PFSK-1 (cell line): ENCODE measurements at regions not wholly inside any gene's neighbourhood (a gene's known extent, or its start where the extent isn't known, plus 50 kb on each side); places are given as distances from the start of the nearest gene placed in this dataset.

Experiments used
- POLR2AphosphoS5 ChIP-seq: IDR thresholded peaks from 2 replicates; pipeline ENCODE4 v1.6.1; 2012; ENCODE audit warnings: low read depth, mild to moderate bottlenecking, control low read depth, low read length, moderate library complexity
- TAF1 ChIP-seq: IDR thresholded peaks from 2 replicates; pipeline ENCODE4 v1.6.1; 2012; ENCODE audit warnings: low read length, control low read depth, borderline replicate concordance; ENCODE audit not compliant: insufficient read depth
- TF ChIP-seq, protein P1 (sequence below), 2 experiments: IDR thresholded peaks; 2 replicates each; pipeline versions ENCODE4 v1.6.1 to v1.8.0; 2011 to 2012; ENCODE audit warnings: low read depth in 2 of 2, low read length in 2 of 2, control low read depth in 1 of 2, inconsistent platforms in 1 of 2, mild to moderate bottlenecking in 1 of 2, moderate library complexity in 1 of 2; ENCODE audit not compliant: insufficient read depth in 1 of 2

DNA sequence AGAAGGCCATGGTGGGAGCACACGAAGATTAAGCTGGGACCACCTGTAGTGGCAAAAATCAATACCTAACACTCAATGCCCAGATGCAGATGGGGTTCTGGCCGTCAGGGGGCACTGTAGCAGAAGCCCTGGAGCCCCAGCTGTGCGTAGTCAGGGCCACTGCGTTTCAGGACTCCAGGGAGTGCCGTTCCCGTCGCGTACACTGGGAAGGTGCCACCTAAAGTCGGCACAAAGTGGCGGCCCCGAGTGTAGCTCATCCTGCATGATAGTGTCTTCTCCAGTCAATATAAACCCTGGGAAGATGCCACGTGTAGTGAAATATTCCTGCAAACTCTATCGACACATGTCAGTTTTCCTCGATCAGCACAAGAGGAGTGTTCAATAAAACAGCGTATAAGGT, 123.8 kb upstream of the NTM start:
- TF ChIP-seq TAF1 (no peak), POLR2AphosphoS5 (no peak)
- TF ChIP-seq, protein P1, sequence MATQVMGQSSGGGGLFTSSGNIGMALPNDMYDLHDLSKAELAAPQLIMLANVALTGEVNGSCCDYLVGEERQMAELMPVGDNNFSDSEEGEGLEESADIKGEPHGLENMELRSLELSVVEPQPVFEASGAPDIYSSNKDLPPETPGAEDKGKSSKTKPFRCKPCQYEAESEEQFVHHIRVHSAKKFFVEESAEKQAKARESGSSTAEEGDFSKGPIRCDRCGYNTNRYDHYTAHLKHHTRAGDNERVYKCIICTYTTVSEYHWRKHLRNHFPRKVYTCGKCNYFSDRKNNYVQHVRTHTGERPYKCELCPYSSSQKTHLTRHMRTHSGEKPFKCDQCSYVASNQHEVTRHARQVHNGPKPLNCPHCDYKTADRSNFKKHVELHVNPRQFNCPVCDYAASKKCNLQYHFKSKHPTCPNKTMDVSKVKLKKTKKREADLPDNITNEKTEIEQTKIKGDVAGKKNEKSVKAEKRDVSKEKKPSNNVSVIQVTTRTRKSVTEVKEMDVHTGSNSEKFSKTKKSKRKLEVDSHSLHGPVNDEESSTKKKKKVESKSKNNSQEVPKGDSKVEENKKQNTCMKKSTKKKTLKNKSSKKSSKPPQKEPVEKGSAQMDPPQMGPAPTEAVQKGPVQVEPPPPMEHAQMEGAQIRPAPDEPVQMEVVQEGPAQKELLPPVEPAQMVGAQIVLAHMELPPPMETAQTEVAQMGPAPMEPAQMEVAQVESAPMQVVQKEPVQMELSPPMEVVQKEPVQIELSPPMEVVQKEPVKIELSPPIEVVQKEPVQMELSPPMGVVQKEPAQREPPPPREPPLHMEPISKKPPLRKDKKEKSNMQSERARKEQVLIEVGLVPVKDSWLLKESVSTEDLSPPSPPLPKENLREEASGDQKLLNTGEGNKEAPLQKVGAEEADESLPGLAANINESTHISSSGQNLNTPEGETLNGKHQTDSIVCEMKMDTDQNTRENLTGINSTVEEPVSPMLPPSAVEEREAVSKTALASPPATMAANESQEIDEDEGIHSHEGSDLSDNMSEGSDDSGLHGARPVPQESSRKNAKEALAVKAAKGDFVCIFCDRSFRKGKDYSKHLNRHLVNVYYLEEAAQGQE (IDR thresholded peaks at IDR 0.05; ENCODE audit: insufficient read depth in 1 of 2, low read depth in 2 of 2, low read length in 2 of 2), result no peak
